ENCODE measurements at regions not wholly inside any gene's neighbourhood (a gene's known extent, or its start where the extent isn't known, plus 50 kb on each side); places are given as distances from the start of the nearest gene placed in this dataset.
A peak's percentile ranks its signal among the peaks of the same experiment; 100 is the strongest.

DNA sequence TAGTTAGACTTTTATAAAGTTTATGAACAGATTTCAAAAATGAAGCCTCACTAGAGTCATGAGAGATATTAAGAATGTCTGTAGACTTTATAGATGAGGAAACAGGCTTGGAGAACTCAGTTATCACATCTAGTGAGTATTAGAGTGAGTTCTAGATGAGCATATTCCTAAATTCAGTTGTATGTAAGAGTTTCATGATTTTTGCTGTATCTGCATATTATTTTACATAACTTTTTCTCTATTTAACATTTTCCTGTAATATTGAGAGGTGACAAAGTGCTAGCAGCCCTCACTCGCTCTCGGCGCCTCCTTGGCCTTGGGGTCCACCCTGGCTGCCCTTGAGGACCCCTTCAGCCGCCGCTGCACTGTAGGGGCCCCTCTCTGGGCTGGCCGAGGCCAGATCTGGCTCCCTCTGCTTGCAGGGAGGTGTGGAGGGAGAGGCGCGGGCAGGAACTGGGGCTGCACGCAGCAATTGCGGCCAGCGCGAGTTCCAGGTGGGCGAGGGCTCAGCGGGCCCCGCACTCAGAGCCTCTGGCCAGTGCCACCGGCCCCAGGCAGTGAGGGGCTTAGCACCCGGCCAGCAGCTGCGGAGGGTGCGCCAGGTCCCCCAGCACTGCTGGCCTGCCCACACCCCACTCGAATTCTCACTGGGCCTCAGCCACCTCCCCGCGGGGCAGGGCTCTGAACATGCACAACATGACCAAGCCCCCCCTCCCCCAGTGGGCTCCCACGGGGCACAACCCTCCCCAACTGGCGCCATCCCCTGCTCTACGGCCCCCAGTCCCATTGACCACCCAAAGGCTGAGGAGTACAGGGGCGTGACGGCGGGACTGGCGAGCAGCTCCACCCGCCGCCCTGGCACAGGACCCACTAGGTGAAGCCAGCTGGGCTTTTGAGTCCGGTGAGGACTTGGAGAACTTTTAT lies 182.1 kb downstream of the TLE1 start:
- intact Hi-C loops (cut with DNase I), result no loop called here
- Histone ChIP-seq H3K27ac (no peak overlapping the region), H3K36me3 (no peaks in the 10 kb centered on the region), H3K27me3 (no peaks in the 10 kb centered on the region), H3K4me3 (no peak overlapping the region), H3K9me3 (no peaks in the 10 kb centered on the region), H3K4me1 (ENCODE audit: insufficient read depth) (no peaks in the 10 kb centered on the region)
- 84 to 96% (median 90%) methylated on average over 29 to 32 of the region's 32 CpGs for WGBS, 3 donors
- TF ChIP-seq, protein P1, sequence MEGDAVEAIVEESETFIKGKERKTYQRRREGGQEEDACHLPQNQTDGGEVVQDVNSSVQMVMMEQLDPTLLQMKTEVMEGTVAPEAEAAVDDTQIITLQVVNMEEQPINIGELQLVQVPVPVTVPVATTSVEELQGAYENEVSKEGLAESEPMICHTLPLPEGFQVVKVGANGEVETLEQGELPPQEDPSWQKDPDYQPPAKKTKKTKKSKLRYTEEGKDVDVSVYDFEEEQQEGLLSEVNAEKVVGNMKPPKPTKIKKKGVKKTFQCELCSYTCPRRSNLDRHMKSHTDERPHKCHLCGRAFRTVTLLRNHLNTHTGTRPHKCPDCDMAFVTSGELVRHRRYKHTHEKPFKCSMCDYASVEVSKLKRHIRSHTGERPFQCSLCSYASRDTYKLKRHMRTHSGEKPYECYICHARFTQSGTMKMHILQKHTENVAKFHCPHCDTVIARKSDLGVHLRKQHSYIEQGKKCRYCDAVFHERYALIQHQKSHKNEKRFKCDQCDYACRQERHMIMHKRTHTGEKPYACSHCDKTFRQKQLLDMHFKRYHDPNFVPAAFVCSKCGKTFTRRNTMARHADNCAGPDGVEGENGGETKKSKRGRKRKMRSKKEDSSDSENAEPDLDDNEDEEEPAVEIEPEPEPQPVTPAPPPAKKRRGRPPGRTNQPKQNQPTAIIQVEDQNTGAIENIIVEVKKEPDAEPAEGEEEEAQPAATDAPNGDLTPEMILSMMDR (IDR thresholded peaks at IDR 0.05), result no peak
- TF ChIP-seq POLR2A (IDR thresholded peaks at IDR 0.05), result no peak
- no peak for TF ChIP-seq EP300 (IDR thresholded peaks at IDR 0.05)
- DNase-seq, result no peak

GRCh38 chr9:81499594-81499993 lies 189.8 kb downstream of the TLE1 start:
- DNase-seq, result no peak
- Histone ChIP-seq H3K4me3 (no peak overlapping the region), H3K27ac (no peak overlapping the region), H3K9me3 (no peaks in the 10 kb centered on the region), H3K27me3 (no peaks in the 10 kb centered on the region), H3K4me1 (ENCODE audit: insufficient read depth) (peaks cover 5% of the 10 kb centered on the region), H3K36me3 (no peaks in the 10 kb centered on the region)
- intact Hi-C loops (cut with DNase I), result no loop called here
- no peak for TF ChIP-seq EP300 (IDR thresholded peaks at IDR 0.05)
- TF ChIP-seq POLR2A (IDR thresholded peaks at IDR 0.05), result no peak
- TF ChIP-seq, protein P1 (IDR thresholded peaks at IDR 0.05), result no peak
- WGBS, 3 donors, result 26 to 59% (median 59%) methylated on average over 2 of the region's 2 CpGs

DNA sequence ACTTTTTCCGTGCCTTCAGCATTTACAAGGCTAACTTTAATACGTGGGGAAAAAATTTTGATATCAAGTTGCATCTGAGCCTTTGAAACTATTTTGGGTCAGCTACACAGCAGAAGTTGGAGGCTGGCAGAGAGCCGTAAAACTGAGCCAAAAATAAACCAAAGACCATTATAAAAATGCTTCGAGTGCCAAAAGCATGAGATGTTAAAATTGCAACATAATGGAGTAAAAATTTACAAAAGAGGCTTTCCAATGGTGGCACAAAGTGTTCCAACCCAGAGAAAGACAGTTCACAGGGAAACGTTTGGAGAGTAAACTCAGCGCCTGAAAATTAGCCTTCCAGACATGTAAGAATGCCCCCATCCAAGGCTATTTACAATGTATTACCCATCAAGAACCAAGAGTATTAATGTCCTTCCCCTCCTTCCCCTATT lies 190.3 kb downstream of the TLE1 start:
- Histone ChIP-seq H3K27ac (no peak overlapping the region), H3K27me3 (no peaks in the 10 kb centered on the region), H3K4me1 (ENCODE audit: insufficient read depth) (peaks cover 5% of the 10 kb centered on the region), H3K4me3 (no peak overlapping the region), H3K9me3 (no peaks in the 10 kb centered on the region), H3K36me3 (no peaks in the 10 kb centered on the region)
- TF ChIP-seq, protein P1 (IDR thresholded peaks at IDR 0.05), result no peak
- TF ChIP-seq POLR2A (IDR thresholded peaks at IDR 0.05), result no peak
- peak in 1 of 5 donors; percentile 37 for DNase-seq
- intact Hi-C loops (cut with DNase I), result no loop called here
- WGBS, 3 donors, result 8 to 17% (median 12%) methylated on average over 6 of the region's 6 CpGs

- H3K36me3 ChIP-seq, result no peaks in the 10 kb centered on the region
- no peaks in the 10 kb centered on the region for H3K27me3 ChIP-seq
- no peak for DNase-seq
- intact Hi-C loops (cut with DNase I), result no loop called here
- no peak overlapping the region for H3K27ac ChIP-seq
- H3K9me3 ChIP-seq, result no peaks in the 10 kb centered on the region
- no peak overlapping the region for H3K4me3 ChIP-seq
- TF ChIP-seq, protein P1 (IDR thresholded peaks at IDR 0.05), result no peak
- TF ChIP-seq EP300 (IDR thresholded peaks at IDR 0.05) (no peak), POLR2A (IDR thresholded peaks at IDR 0.05) (no peak)
- 72 to 76% (median 76%) methylated on average over 5 of the region's 5 CpGs for WGBS, 3 donors
- peaks cover 5% of the 10 kb centered on the region for H3K4me1 ChIP-seq (ENCODE audit: insufficient read depth)
These were observed 190.8 kb downstream of the TLE1 start for GRCh38 chr9:81498576-81498975.
